Hematopoietic multipotent progenitor cell treated with erythropoietin and hydrocortisone succinate and interleukin-3 and kit ligand, for 6 days (in vitro differentiated cells): ENCODE measurements at regions not wholly inside any gene's neighbourhood (a gene's known extent, or its start where the extent isn't known, plus 50 kb on each side); places are given as distances from the start of the nearest gene placed in this dataset.
"Not testable (repeated sequence)": the region's sequence is repeated elsewhere in the genome, so short reads cannot be mapped to it uniquely, and the experiment has no call there.

Source experiments
- DNase-seq: peaks from one replicate; pipeline ENCODE4 v3.0.0-alpha.2; 2015

- no peak for DNase-seq
Measured at GRCh38 chr4:79266136-79266535, 59.7 kb downstream of the NAA11 start.

GRCh38 chr4:79259242-79259641 is 66.6 kb downstream of the NAA11 start:
- no peak for DNase-seq

- DNase-seq = no peak
Measured at GRCh38 chr4:79258614-79259176, 67.2 kb downstream of the NAA11 start.

- DNase-seq = no peak
Measured at GRCh38 chr4:79257953-79258613, 67.8 kb downstream of the NAA11 start.

GRCh38 chr4:79255793-79256192 is 70.1 kb downstream of the NAA11 start:
- no peak for DNase-seq

- no peak for DNase-seq
Measured at GRCh38 chr4:79253924-79254323, 71.9 kb downstream of the NAA11 start.

- DNase-seq = no peak
Measured at GRCh38 chr4:79253168-79253567, 72.7 kb downstream of the NAA11 start.

- DNase-seq = no peak
Measured at GRCh38 chr4:79250887-79251286, 75.0 kb downstream of the NAA11 start.

- peak; percentile 70 for DNase-seq
Measured at GRCh38 chr4:79249881-79250503, 75.9 kb downstream of the NAA11 start.

GRCh38 chr4:79248610-79249009 is 77.3 kb downstream of the NAA11 start:
- DNase-seq = no peak

GRCh38 chr4:79247695-79248394 is 78.0 kb downstream of the NAA11 start:
- no peak for DNase-seq

GRCh38 chr4:79245200-79245940 is 80.5 kb downstream of the NAA11 start:
- not testable (repeated sequence) for DNase-seq

- DNase-seq = peak; percentile 53
Measured at GRCh38 chr4:79241846-79242245, 84.0 kb downstream of the NAA11 start.

- no peak for DNase-seq
Measured at GRCh38 chr4:79237851-79238250, 88.0 kb downstream of the NAA11 start.

GRCh38 chr4:79236785-79237184 is 89.1 kb downstream of the NAA11 start:
- no peak for DNase-seq

GRCh38 chr4:79235095-79235494 is 90.8 kb downstream of the NAA11 start:
- no peak for DNase-seq

- no peak for DNase-seq
Measured at GRCh38 chr4:79233820-79234219, 92.0 kb downstream of the NAA11 start.

- DNase-seq = no peak
Measured at GRCh38 chr4:79232540-79232939, 93.3 kb downstream of the NAA11 start.

GRCh38 chr4:79227860-79228259 is 98.0 kb downstream of the NAA11 start:
- DNase-seq = no peak

GRCh38 chr4:79225360-79225759 is 100.5 kb downstream of the NAA11 start:
- DNase-seq = no peak

GRCh38 chr4:79224777-79225104 is 101.1 kb downstream of the NAA11 start:
- no peak for DNase-seq

GRCh38 chr4:79223993-79224776 is 101.7 kb downstream of the NAA11 start:
- DNase-seq = no peak

GRCh38 chr4:79217025-79217424 is 108.8 kb downstream of the NAA11 start:
- no peak for DNase-seq
